GM21737 (cell line): ENCODE measurements at regions not wholly inside any gene's neighbourhood (a gene's known extent, or its start where the extent isn't known, plus 50 kb on each side); places are given as distances from the start of the nearest gene placed in this dataset.

Experiments used
- ATAC-seq: cut with Tn5 transposase; IDR thresholded peaks from one replicate; pipeline ENCODE4 v1.9.1; 2021; ENCODE audit warnings: mild to moderate bottlenecking, moderate library complexity; ENCODE audit not compliant: unreplicated experiment

DNA sequence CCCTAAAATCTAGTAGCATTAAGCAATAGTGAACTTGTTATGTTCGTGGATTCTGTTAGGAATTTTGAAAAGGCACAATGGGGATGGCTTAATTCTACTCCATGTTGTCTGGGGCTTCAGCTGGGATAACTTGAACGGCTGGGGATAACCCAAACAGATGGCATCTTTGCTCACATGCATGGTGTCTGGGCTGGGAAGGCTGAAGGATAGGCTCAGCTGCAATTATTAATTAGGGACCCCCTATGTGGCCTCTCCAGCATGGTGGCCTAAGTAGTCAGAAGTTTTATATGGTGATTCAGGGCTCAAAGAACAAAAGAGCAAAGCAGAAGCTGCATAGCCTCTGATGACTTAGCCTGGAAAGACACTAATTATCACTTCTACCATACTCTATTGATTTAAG lies 551.1 kb downstream of the PSAT1 start:
- no peak for ATAC-seq

DNA sequence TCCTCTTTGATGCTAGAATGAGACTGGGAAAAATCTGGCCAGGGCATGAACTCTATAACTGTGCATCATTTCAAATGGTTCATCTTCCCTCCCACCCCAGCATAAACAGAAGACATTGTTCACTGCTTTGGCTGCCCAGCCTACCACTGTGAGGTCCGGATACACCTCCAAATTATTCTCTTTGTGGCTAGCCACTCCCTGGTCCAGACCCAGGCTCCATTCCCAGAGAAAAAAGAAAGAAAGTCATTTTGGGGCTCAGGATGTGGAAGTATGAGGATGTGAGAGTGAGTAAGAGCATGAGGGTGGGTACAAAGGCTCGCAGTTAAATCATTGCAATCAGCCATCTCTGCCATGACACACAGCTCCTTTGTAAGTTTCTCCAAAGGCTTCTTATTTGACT lies 559.2 kb downstream of the PSAT1 start:
- ATAC-seq = no peak

DNA sequence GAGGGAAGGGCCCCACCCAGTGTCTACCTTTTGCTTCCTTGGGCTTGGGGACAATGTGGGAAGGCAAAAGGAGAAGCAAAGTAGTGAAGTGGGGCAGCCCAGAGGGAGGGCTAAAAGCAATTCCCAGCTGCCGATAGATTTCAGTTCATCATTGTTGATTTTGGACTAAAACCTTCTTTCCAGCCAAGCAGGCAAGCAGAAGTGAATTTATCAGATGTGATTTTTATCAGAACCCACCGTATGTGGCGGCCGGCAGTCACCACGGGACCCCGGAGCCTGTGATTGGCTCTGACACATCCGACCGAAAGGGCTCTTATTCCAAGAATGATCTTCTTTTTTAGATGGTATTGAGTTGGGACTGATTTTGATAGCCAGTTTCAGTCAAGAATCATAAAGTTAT lies 559.9 kb downstream of the PSAT1 start:
- ATAC-seq = no peak

DNA sequence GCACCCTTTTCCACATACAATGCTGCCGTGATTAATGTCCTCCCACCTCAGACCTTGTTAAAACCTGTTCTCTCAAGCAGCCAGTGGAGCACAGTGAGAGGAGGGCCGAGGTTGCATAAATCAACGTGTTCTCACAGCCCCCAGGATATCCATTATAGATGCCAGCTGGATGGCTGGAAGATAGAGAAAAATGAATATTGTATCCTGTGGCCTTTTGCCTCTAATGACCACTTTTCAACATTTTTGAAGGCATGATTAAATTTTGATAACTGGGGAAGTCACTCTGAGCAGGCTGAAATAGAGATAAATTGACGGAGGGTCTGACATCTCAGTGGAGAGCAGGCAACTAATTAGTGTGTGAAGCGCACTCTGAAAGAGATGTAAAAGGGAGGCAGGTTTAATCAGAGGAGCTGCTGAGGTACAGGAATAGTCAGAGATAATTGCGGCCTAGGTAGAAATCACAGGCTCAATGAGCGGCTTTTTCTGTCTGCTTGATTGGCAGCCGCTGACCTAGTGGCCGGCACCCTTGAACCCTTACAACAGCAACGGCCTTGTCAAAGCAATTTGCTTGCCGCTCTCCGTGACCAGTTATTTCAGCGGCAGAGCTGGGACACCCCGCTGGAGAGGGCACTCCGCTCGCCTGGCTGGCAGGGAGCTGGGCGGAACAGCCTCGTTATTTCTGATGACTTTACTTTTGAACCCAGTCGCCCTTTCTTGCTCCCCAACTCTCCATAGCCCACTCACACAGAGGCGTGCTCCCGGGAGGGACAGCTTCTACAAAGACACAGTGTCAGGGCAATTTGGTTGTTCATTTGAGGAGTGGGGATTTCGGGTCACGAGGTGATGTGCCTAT lies 560.7 kb downstream of the PSAT1 start:
- ATAC-seq = no peak

GRCh38 chr9:78858266-78858665 lies 561.3 kb downstream of the PSAT1 start:
- ATAC-seq = no peak

DNA sequence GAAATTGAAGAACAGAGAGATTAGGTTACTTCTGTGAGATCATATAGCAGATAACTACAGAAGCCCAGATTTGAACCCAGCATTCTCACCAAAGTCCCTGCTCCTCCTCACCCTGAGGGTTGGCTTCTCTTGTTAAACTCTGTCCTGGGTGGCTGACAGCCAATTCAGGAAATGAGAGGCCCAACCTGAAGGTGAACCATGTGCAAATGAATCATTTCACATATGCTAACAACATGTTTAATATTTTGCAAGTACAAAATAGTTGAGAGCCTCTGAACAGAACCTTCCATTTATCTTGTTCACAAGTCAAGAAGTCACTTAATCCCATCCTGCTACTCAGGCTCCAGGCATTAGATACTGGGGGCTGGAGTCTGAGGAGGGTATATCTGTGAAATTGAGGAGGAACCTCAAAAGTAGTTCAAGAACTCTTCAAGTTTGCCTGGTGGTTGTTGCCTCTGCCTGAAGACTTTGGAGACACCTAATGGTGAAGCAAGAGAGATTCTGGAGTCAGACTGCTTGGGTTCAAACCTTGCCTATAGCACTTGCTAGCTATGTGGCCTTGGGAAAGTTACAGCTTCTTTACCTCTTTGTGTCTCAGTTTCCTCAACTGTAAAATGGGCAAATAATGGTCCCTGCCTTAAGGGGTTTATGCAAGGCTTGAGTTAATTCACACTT lies 564.0 kb downstream of the PSAT1 start:
- no peak for ATAC-seq

- ATAC-seq = no peak
These were observed 566.6 kb downstream of the PSAT1 start for GRCh38 chr9:78863531-78863930.

GRCh38 chr9:78865737-78866136 lies 568.8 kb downstream of the PSAT1 start:
- no peak for ATAC-seq

- no peak for ATAC-seq
These were observed 569.5 kb downstream of the PSAT1 start for GRCh38 chr9:78866207-78867132.

GRCh38 chr9:78871086-78871451 lies 574.1 kb downstream of the PSAT1 start:
- ATAC-seq = no peak

GRCh38 chr9:78871452-78872331 lies 574.8 kb downstream of the PSAT1 start:
- ATAC-seq = no peak

- no peak for ATAC-seq
These were observed 577.1 kb downstream of the PSAT1 start for GRCh38 chr9:78874061-78874460.

GRCh38 chr9:78879324-78880100 lies 582.6 kb downstream of the PSAT1 start:
- no peak for ATAC-seq

- ATAC-seq = no peak
These were observed 584.4 kb downstream of the PSAT1 start for GRCh38 chr9:78881295-78881694.

- ATAC-seq = no peak
These were observed 585.6 kb downstream of the PSAT1 start for GRCh38 chr9:78882481-78882880.

GRCh38 chr9:78884611-78885150 lies 587.8 kb downstream of the PSAT1 start:
- no peak for ATAC-seq

DNA sequence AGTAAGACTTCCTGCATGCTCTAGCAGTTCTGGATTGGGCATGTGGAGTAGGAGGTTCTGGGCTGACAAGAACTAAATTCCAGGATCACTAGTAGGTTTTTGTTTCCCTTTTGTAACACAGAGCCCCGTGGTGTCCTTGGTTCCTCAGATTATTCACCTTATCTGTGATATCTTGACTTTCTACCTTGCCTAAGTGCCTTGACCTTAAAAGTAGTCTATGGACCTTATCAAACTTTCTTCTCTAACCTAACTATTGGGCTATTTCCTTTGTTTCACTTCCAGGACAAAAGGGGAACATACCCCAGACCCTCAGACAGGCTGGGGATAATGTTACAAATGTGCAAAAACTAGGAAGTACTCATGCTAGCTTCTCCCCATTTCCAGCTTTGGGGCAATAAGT lies 595.3 kb downstream of the PSAT1 start:
- ATAC-seq = no peak

- no peak for ATAC-seq
These were observed 595.8 kb downstream of the PSAT1 start for GRCh38 chr9:78892769-78893168.

DNA sequence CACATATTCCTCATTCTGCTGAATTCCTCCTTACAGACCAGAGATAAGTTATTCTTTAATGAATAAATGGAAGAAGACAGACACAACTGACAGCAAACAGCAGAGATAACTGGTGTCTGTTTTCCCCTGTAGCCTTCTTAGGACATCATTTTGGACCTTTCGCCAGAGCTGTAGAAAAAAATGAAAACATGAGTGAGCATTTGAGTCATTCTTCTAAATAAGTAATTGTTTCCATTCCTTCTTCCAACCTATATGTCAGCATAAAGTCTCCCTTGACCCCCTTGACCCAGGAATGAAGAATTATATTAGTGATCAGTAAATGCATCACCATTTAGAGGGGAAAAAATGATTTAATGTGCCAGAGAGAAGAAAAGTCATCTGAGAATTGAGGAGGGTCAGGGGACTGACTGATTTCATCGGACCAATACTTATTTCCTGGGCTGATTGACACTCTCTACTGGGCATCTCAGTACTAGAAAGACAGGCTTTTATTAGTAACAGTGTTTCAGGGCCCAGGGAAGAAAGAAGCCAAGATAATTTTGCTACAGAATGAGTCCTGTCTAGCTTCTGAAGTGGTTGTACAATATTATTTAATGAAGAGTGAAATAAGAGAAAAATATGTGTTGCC lies 597.0 kb downstream of the PSAT1 start:
- ATAC-seq = no peak
